NB4 (cell line): ENCODE measurements at regions not wholly inside any gene's neighbourhood (a gene's known extent, or its start where the extent isn't known, plus 50 kb on each side); places are given as distances from the start of the nearest gene placed in this dataset.

Source experiments
- POLR2A ChIP-seq: IDR thresholded peaks from 2 replicates; pipeline ENCODE4 v1.6.1; 2011; ENCODE audit warnings: mild to moderate bottlenecking; ENCODE audit not compliant: insufficient read length; ENCODE audit errors: extremely low read depth
- TF ChIP-seq, protein P1 (sequence below): IDR thresholded peaks from one replicate; pipeline ENCODE4 v1.5.1; 2012; ENCODE audit warnings: low read depth, low read length
- TF ChIP-seq, protein P2 (sequence below): IDR thresholded peaks from 2 replicates; pipeline ENCODE4 v1.6.1; 2011; ENCODE audit warnings: low read depth, low read length

DNA sequence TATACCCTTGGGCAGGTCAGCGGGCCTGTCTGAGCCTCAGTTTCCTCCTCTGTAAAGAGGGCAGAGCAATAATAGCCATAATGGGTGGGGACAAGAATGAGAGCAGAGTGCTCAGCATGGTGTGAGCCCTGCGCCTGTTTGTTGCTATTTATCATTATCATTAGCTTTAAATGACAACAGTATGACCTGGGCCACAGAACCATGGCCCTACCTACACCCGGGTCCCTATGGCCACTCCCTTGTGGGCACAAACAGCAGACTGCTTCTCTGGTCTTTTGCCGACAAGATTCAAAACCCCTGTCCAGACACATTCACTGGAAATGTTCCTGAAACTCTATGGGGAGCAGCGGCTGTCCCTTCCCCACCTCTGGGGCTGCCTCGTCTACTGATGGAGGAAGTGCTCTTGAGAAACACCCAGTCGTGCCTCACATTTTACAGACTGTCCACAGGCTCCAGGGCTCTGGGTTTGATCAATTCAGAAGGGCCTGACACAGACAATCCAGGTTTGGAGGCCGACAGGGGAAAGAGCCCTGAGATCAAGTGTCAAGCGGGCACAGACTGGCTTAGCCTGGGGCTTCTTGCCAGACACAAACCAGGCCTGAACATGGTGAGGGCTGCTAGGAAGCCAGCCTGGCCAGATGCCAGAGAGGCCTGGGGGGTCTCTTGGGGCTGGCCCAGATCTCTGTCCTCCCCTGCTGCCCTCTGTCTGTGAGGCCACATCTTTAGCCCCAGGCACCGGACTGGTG lies 112.5 kb upstream of the CD82 start:
- TF ChIP-seq, protein P1, sequence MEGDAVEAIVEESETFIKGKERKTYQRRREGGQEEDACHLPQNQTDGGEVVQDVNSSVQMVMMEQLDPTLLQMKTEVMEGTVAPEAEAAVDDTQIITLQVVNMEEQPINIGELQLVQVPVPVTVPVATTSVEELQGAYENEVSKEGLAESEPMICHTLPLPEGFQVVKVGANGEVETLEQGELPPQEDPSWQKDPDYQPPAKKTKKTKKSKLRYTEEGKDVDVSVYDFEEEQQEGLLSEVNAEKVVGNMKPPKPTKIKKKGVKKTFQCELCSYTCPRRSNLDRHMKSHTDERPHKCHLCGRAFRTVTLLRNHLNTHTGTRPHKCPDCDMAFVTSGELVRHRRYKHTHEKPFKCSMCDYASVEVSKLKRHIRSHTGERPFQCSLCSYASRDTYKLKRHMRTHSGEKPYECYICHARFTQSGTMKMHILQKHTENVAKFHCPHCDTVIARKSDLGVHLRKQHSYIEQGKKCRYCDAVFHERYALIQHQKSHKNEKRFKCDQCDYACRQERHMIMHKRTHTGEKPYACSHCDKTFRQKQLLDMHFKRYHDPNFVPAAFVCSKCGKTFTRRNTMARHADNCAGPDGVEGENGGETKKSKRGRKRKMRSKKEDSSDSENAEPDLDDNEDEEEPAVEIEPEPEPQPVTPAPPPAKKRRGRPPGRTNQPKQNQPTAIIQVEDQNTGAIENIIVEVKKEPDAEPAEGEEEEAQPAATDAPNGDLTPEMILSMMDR, result no peak
- TF ChIP-seq POLR2A, result no peak
- TF ChIP-seq, protein P2, sequence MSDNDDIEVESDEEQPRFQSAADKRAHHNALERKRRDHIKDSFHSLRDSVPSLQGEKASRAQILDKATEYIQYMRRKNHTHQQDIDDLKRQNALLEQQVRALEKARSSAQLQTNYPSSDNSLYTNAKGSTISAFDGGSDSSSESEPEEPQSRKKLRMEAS, result no peak
